GM23338 (cell line): ENCODE measurements at regions not wholly inside any gene's neighbourhood (a gene's known extent, or its start where the extent isn't known, plus 50 kb on each side); places are given as distances from the start of the nearest gene placed in this dataset.
A peak's percentile ranks its signal among the peaks of the same experiment; 100 is the strongest.

ENCODE experiments used
- ATAC-seq: fragments of 200-7000 bp; cut with Tn5 transposase; 3 replicates; pipeline ENCODE4 v1.9.1; 2020
- DNase-seq: peaks from one replicate; pipeline ENCODE4 v3.0.0-alpha.2; 2015; ENCODE audit warnings: low spot score
- H2AFZ ChIP-seq: fragments of 200-600 bp; sonication (generic); 2 replicates; pipeline ENCODE4 v1.8.0; 2016; ENCODE audit warnings: antibody characterized with exemption, mild to moderate bottlenecking, moderate library complexity
- H3F3A ChIP-seq: fragments of 200-600 bp; sonication (generic); replicated peaks from 2 replicates; pipeline ENCODE4 v1.8.0; 2017; ENCODE audit warnings: antibody characterized with exemption, mixed run types, low read depth
- H3K27ac ChIP-seq: fragments of 200-600 bp; sonication (generic); 2 replicates; pipeline ENCODE4 v1.6.1; 2016; ENCODE audit warnings: low read depth
- H3K27me3 ChIP-seq: fragments of 200-600 bp; sonication (generic); 2 replicates; pipeline ENCODE4 v1.8.0; 2016; ENCODE audit warnings: mild to moderate bottlenecking, mixed run types, moderate library complexity; ENCODE audit not compliant: insufficient read depth
- H3K36me3 ChIP-seq: fragments of 200-600 bp; sonication (generic); 2 replicates; pipeline ENCODE4 v1.8.0; 2016; ENCODE audit warnings: mild to moderate bottlenecking; ENCODE audit not compliant: insufficient read depth
- H3K4me1 ChIP-seq: fragments of 200-600 bp; sonication (generic); 2 replicates; pipeline ENCODE4 v1.8.0; 2016; ENCODE audit warnings: mild to moderate bottlenecking, moderate library complexity; ENCODE audit not compliant: insufficient read depth
- H3K4me2 ChIP-seq: fragments of 200-600 bp; sonication (generic); 2 replicates; pipeline ENCODE4 v1.7.1; 2017; ENCODE audit warnings: mixed run types
- H3K4me3 ChIP-seq: fragments of 200-600 bp; sonication (generic); 2 replicates; pipeline ENCODE4 v1.6.1; 2016; ENCODE audit warnings: mixed run types
- H3K79me2 ChIP-seq: fragments of 200-600 bp; sonication (generic); replicated peaks from 2 replicates; pipeline ENCODE4 v1.8.0; 2017; ENCODE audit warnings: mild to moderate bottlenecking; ENCODE audit not compliant: insufficient read depth
- H3K9me2 ChIP-seq: fragments of 200-600 bp; sonication (generic); 2 replicates; pipeline ENCODE4 v1.8.0; 2017; ENCODE audit not compliant: insufficient read depth
- H4K20me1 ChIP-seq: fragments of 200-600 bp; sonication (generic); replicated peaks from 2 replicates; pipeline ENCODE4 v1.8.0; 2017; ENCODE audit warnings: mild to moderate bottlenecking; ENCODE audit not compliant: insufficient read depth
- H3K27ac Mint-ChIP-seq: 2 replicates; pipeline ENCODE4 v1.8.0; 2020; ENCODE audit warnings: inconsistent platforms, mild to moderate bottlenecking, moderate library complexity, mixed read lengths
- H3K27me3 Mint-ChIP-seq: 3 replicates; pipeline ENCODE4 v1.8.0; 2022; ENCODE audit warnings: low read depth, mild to moderate bottlenecking, moderate library complexity, mixed read lengths, inconsistent platforms; ENCODE audit not compliant: insufficient read depth, poor library complexity
- H3K36me3 Mint-ChIP-seq: 3 replicates; pipeline ENCODE4 v1.8.0; 2021; ENCODE audit warnings: low read depth, mild to moderate bottlenecking, inconsistent platforms, moderate library complexity, mixed read lengths
- H3K4me1 Mint-ChIP-seq: 3 replicates; pipeline ENCODE4 v1.8.0; 2020; ENCODE audit warnings: mild to moderate bottlenecking, inconsistent platforms, mixed read lengths
- H3K4me3 Mint-ChIP-seq: 3 replicates; pipeline ENCODE4 v1.8.0; 2021; ENCODE audit warnings: moderate library complexity, mild to moderate bottlenecking, inconsistent platforms, mixed read lengths
- H3K9me3 Mint-ChIP-seq: 3 replicates; pipeline ENCODE4 v1.8.0; 2020; ENCODE audit warnings: moderate library complexity, mild to moderate bottlenecking, inconsistent platforms, mixed read lengths
- EZH2 ChIP-seq: fragments of 200-600 bp; sonication (generic); IDR thresholded peaks from one replicate; pipeline ENCODE4 v1.8.0; 2017; ENCODE audit warnings: antibody characterized with exemption, mild to moderate bottlenecking, low read depth; ENCODE audit not compliant: unreplicated experiment
- EZH2phosphoT487 ChIP-seq: fragments of 200-600 bp; sonication (generic); IDR thresholded peaks from one replicate; pipeline ENCODE4 v1.8.1; 2018; ENCODE audit warnings: antibody characterized with exemption; ENCODE audit not compliant: unreplicated experiment
- JUNB ChIP-seq: IDR thresholded peaks from one replicate; pipeline ENCODE4 v1.6.1; 2016; ENCODE audit warnings: antibody characterized with exemption; ENCODE audit not compliant: unreplicated experiment
- POLR2AphosphoS5 ChIP-seq: IDR thresholded peaks from 2 replicates; pipeline ENCODE4 v1.6.1; 2016; ENCODE audit warnings: antibody characterized with exemption, low read depth
- STAT1 ChIP-seq: IDR thresholded peaks from one replicate; pipeline ENCODE4 v1.6.1; 2016; ENCODE audit warnings: antibody characterized with exemption; ENCODE audit not compliant: unreplicated experiment
- ZNF114 ChIP-seq: fragments of 250-450 bp; sonication (Bioruptor Pico); IDR thresholded peaks from 2 replicates; pipeline ENCODE4 v1.5.0; 2020; ENCODE audit warnings: mild to moderate bottlenecking, moderate library complexity
- ZNF331 ChIP-seq: fragments of 250-450 bp; sonication (Bioruptor Pico); IDR thresholded peaks from 2 replicates; pipeline ENCODE4 v1.5.0; 2020; ENCODE audit warnings: low read depth, mild to moderate bottlenecking, moderate library complexity
- TF ChIP-seq, protein P1 (sequence below): IDR thresholded peaks from one replicate; pipeline ENCODE4 v1.6.1; 2018; ENCODE audit warnings: antibody characterized with exemption; ENCODE audit not compliant: unreplicated experiment
- TF ChIP-seq, protein P2 (sequence below), 2 experiments: fragments of 200-600 bp in 1 of 2; sonication (generic) in 1 of 2; conservative IDR thresholded peaks; 2 replicates each; pipeline versions ENCODE4 v1.5.1 to v1.6.1; 2016 to 2017; ENCODE audit warnings: antibody characterized with exemption in 2 of 2, low read depth in 2 of 2, mild to moderate bottlenecking in 2 of 2, moderate library complexity in 1 of 2
- TF ChIP-seq, protein P3 (sequence below): IDR thresholded peaks from 2 replicates; pipeline ENCODE4 v1.6.1; 2016; ENCODE audit warnings: antibody characterized with exemption

DNA sequence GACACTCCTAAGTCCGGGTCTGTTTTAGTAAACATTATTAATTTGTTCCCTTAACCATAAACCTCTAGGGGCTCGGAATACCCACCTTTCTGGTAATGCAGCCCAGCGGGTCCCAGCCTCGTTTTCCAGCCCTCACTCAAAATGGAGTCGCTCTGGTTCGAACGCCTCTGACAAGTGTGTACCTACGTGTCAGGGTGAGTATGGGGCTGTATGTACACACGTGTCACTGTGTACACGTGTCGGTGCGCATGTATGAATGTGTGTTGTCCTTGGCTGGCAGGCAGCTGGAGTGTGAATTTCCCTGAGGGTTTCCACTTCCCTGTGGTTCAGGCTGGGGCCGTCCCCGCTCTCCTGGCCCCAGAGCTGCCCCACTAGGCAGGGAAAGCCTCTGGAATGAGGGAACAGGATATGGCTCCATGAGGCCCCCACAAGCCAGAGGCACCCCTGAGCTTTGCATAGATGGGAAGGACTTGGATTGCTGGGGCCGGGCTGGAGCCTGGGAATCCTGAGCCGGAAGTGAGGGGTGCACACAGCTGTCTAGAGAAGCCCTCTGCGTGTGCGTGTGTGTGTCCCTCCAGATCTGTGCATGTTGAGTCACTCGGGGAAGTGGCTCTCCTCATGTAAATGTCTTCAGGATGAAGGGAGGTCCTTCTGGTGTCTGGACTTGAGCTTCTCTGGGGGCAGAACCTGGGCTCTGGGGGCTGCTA, 160.8 kb upstream of the IER5L start:
- ATAC-seq = no peak

DNA sequence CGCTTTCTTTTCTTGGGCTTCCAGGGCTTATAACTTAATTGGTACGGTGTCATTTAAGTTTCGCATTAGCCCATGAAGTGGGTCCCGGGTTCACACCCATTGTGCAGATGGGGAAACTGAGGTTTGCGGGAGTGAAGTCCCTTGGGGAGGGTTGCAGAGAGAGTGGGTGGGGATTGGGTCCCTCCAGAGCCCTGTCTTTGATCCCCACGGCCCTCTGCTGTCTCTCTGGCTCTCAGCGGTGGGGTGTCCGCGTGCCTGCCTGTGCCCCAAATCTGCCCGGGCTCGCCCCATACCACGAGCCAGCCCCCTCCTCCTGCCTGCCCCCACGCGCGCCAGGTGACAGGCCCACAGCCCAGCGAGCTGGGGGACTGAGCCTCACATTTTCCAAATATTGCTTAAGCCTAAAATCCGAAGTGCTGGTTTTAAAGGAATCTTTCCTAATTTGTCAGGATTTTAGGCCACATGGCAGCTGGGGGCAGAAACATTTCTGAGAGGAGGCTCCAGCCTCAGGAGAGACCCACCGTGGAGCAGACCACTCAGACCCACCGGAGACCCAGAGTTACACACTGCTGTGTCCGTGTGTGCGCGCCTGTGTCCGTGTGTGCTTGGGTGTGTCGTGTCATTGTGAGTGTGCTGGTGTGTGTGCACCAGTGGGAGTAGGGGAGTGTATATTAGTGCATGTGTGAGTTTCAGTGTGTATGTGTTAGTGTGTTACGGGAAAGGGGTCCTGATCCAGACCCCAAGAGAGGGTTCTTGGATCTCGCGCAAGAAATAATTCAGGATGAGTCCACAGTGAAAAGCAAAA, 159.5 kb upstream of the IER5L start:
- DNase-seq = no peak
- H3K4me2 ChIP-seq = peak overlapping the region; percentile 86
- no peak overlapping the region; the same call in 1 of the 2 replicates for H2AFZ ChIP-seq
- TF ChIP-seq, protein P1, sequence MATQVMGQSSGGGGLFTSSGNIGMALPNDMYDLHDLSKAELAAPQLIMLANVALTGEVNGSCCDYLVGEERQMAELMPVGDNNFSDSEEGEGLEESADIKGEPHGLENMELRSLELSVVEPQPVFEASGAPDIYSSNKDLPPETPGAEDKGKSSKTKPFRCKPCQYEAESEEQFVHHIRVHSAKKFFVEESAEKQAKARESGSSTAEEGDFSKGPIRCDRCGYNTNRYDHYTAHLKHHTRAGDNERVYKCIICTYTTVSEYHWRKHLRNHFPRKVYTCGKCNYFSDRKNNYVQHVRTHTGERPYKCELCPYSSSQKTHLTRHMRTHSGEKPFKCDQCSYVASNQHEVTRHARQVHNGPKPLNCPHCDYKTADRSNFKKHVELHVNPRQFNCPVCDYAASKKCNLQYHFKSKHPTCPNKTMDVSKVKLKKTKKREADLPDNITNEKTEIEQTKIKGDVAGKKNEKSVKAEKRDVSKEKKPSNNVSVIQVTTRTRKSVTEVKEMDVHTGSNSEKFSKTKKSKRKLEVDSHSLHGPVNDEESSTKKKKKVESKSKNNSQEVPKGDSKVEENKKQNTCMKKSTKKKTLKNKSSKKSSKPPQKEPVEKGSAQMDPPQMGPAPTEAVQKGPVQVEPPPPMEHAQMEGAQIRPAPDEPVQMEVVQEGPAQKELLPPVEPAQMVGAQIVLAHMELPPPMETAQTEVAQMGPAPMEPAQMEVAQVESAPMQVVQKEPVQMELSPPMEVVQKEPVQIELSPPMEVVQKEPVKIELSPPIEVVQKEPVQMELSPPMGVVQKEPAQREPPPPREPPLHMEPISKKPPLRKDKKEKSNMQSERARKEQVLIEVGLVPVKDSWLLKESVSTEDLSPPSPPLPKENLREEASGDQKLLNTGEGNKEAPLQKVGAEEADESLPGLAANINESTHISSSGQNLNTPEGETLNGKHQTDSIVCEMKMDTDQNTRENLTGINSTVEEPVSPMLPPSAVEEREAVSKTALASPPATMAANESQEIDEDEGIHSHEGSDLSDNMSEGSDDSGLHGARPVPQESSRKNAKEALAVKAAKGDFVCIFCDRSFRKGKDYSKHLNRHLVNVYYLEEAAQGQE = no peak
- TF ChIP-seq JUNB = no peak
- TF ChIP-seq EZH2phosphoT487 = no peak
- no peak for TF ChIP-seq EZH2
- TF ChIP-seq, protein P2, sequence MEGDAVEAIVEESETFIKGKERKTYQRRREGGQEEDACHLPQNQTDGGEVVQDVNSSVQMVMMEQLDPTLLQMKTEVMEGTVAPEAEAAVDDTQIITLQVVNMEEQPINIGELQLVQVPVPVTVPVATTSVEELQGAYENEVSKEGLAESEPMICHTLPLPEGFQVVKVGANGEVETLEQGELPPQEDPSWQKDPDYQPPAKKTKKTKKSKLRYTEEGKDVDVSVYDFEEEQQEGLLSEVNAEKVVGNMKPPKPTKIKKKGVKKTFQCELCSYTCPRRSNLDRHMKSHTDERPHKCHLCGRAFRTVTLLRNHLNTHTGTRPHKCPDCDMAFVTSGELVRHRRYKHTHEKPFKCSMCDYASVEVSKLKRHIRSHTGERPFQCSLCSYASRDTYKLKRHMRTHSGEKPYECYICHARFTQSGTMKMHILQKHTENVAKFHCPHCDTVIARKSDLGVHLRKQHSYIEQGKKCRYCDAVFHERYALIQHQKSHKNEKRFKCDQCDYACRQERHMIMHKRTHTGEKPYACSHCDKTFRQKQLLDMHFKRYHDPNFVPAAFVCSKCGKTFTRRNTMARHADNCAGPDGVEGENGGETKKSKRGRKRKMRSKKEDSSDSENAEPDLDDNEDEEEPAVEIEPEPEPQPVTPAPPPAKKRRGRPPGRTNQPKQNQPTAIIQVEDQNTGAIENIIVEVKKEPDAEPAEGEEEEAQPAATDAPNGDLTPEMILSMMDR (conservative IDR thresholded peaks at IDR 0.05; ENCODE audit: low read depth in 2 of 2) = no peak

More for the DNA sequence above, 160.8 kb upstream of the IER5L start:
- H3K27me3 ChIP-seq = no peaks in the 10 kb centered on the region
- H4K20me1 ChIP-seq = no peaks in the 10 kb centered on the region
- TF ChIP-seq, protein P3, sequence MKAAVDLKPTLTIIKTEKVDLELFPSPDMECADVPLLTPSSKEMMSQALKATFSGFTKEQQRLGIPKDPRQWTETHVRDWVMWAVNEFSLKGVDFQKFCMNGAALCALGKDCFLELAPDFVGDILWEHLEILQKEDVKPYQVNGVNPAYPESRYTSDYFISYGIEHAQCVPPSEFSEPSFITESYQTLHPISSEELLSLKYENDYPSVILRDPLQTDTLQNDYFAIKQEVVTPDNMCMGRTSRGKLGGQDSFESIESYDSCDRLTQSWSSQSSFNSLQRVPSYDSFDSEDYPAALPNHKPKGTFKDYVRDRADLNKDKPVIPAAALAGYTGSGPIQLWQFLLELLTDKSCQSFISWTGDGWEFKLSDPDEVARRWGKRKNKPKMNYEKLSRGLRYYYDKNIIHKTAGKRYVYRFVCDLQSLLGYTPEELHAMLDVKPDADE = no peak
- TF ChIP-seq ZNF331 (CRISPR knock-in tag) = no peak
- TF ChIP-seq STAT1 = no peak
- no peak for TF ChIP-seq ZNF114 (CRISPR knock-in tag)
- TF ChIP-seq, protein P1 = no peak
- TF ChIP-seq EZH2phosphoT487 = no peak
- no peak for TF ChIP-seq POLR2AphosphoS5
- peaks cover 35% of the 10 kb centered on the region for H3F3A ChIP-seq
- H3K4me2 ChIP-seq = no peak overlapping the region
- Mint-ChIP-seq H3K4me1 (peaks cover 24% of the 10 kb centered on the region), H3K4me3 (no peak overlapping the region), H3K36me3 (peaks cover 8% of the 10 kb centered on the region; the same call in 2 of the 3 replicates), H3K27me3 (peaks cover 12% of the 10 kb centered on the region), H3K9me3 (no peaks in the 10 kb centered on the region), H3K27ac (no peak overlapping the region)
- no peak for DNase-seq
- no peaks in the 10 kb centered on the region for H3K9me2 ChIP-seq
- H2AFZ ChIP-seq = no peak overlapping the region
- no peaks in the 10 kb centered on the region for H3K36me3 ChIP-seq
- peaks cover 39% of the 10 kb centered on the region for H3K4me1 ChIP-seq
- no peak overlapping the region for H3K27ac ChIP-seq
- H3K79me2 ChIP-seq = no peaks in the 10 kb centered on the region
- no peak overlapping the region for H3K4me3 ChIP-seq

More for the DNA sequence above, 159.5 kb upstream of the IER5L start:
- Mint-ChIP-seq H3K4me1 (peaks cover 30% of the 10 kb centered on the region), H3K4me3 (peak overlapping the region; percentile 43), H3K36me3 (no peaks in the 10 kb centered on the region), H3K27me3 (peaks cover 12% of the 10 kb centered on the region), H3K9me3 (no peaks in the 10 kb centered on the region), H3K27ac (0 out of 2 replicates have a peak overlapping the region, but pooled peaks have one; percentile 42)
- H3F3A ChIP-seq = peaks cover 43% of the 10 kb centered on the region
- peak overlapping the region; percentile 48 for H3K4me3 ChIP-seq
- H3K79me2 ChIP-seq = no peaks in the 10 kb centered on the region
- no peak for ATAC-seq
- peaks cover 39% of the 10 kb centered on the region for H3K4me1 ChIP-seq
- no peaks in the 10 kb centered on the region for H3K27me3 ChIP-seq
- no peaks in the 10 kb centered on the region for H3K36me3 ChIP-seq
- H4K20me1 ChIP-seq = no peaks in the 10 kb centered on the region
- 0 out of 2 replicates have a peak overlapping the region, but pooled peaks have one; percentile 79 for H3K27ac ChIP-seq
- no peaks in the 10 kb centered on the region for H3K9me2 ChIP-seq
